MM.1S (cell line): ENCODE measurements at regions not wholly inside any gene's neighbourhood (a gene's known extent, or its start where the extent isn't known, plus 50 kb on each side); places are given as distances from the start of the nearest gene placed in this dataset.

Source experiments
- CTCF ChIP-seq: fragments of 300-600 bp; sonication (generic); IDR thresholded peaks from 2 replicates; pipeline ENCODE4 v1.5.1; 2016; ENCODE audit warnings: antibody characterized with exemption, low read length, mixed read lengths
- EZH2 ChIP-seq: fragments of 300-600 bp; sonication (generic); optimal IDR thresholded peaks from 2 replicates; pipeline ENCODE3; 2017; ENCODE audit warnings: low read depth, mild to moderate bottlenecking, antibody characterized with exemption, low read length, mixed read lengths
- EZH2phosphoT487 ChIP-seq: fragments of 300-600 bp; sonication (generic); IDR thresholded peaks from 2 replicates; pipeline ENCODE4 v1.6.1; 2018; ENCODE audit warnings: antibody characterized with exemption, low read length

GRCh38 chr13:31964168-31964567 lies 67.4 kb upstream of the FRY start:
- TF ChIP-seq CTCF (no peak), EZH2phosphoT487 (no peak), EZH2 (no peak)
